ENCODE measurements at regions not wholly inside any gene's neighbourhood (a gene's known extent, or its start where the extent isn't known, plus 50 kb on each side); places are given as distances from the start of the nearest gene placed in this dataset.

- TF ChIP-seq POLR2AphosphoS5 (IDR thresholded peaks at IDR 0.05; ENCODE audit: low read depth, low read length), result no peak
- no peak for TF ChIP-seq TAF1 (IDR thresholded peaks at IDR 0.05; ENCODE audit: borderline replicate concordance, insufficient read depth, low read length)
- TF ChIP-seq SIN3A (IDR thresholded peaks at IDR 0.05; ENCODE audit: borderline replicate concordance, insufficient read depth, low read length), result no peak
- TF ChIP-seq FOXP2 (optimal IDR thresholded peaks at IDR 0.05; ENCODE audit: borderline replicate concordance, extremely low read depth, extremely low read length, insufficient read depth), result no peak
- TF ChIP-seq REST (IDR thresholded peaks at IDR 0.05; ENCODE audit: insufficient read depth in 1 of 2, low read depth in 2 of 2, low read length in 2 of 2), result no peak
These were observed 365.7 kb downstream of the RBM43 start for GRCh38 chr2:150895968-150896367.

DNA sequence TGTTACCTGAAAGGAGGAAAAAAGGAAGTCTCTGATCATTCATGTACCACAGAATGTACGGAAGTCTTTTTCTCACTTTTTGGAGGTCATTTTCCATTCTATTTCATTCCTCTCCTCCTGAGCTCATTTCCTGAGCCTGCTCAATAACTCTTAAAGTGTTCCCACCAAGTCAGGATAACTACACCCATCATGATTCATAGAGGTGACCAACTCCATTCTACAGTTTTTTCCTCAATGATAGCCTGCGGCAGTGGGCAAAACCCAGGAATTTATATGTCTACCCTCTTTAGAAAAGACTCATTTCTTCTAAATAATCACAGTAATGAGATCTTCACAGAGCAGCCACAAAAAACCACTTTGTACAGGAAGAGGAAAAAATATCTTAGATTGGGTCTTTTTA is 372.5 kb downstream of the RBM43 start:
- no peak for TF ChIP-seq TAF1 (IDR thresholded peaks at IDR 0.05; ENCODE audit: borderline replicate concordance, insufficient read depth, low read length)
- TF ChIP-seq POLR2AphosphoS5 (IDR thresholded peaks at IDR 0.05; ENCODE audit: low read depth, low read length), result no peak
- TF ChIP-seq REST (IDR thresholded peaks at IDR 0.05; ENCODE audit: insufficient read depth in 1 of 2, low read depth in 2 of 2, low read length in 2 of 2), result no peak
- no peak for TF ChIP-seq SIN3A (IDR thresholded peaks at IDR 0.05; ENCODE audit: borderline replicate concordance, insufficient read depth, low read length)
- TF ChIP-seq FOXP2 (optimal IDR thresholded peaks at IDR 0.05; ENCODE audit: borderline replicate concordance, extremely low read depth, extremely low read length, insufficient read depth), result no peak

- TF ChIP-seq REST (IDR thresholded peaks at IDR 0.05; ENCODE audit: insufficient read depth in 1 of 2, low read depth in 2 of 2, low read length in 2 of 2) (no peak), TAF1 (IDR thresholded peaks at IDR 0.05; ENCODE audit: borderline replicate concordance, insufficient read depth, low read length) (no peak), FOXP2 (optimal IDR thresholded peaks at IDR 0.05; ENCODE audit: borderline replicate concordance, extremely low read depth, extremely low read length, insufficient read depth) (no peak), POLR2AphosphoS5 (IDR thresholded peaks at IDR 0.05; ENCODE audit: low read depth, low read length) (no peak), SIN3A (IDR thresholded peaks at IDR 0.05; ENCODE audit: borderline replicate concordance, insufficient read depth, low read length) (no peak)
These were observed 373.3 kb downstream of the RBM43 start for GRCh38 chr2:150888337-150888736.

- TF ChIP-seq FOXP2 (optimal IDR thresholded peaks at IDR 0.05; ENCODE audit: borderline replicate concordance, extremely low read depth, extremely low read length, insufficient read depth) (no peak), REST (IDR thresholded peaks at IDR 0.05; ENCODE audit: insufficient read depth in 1 of 2, low read depth in 2 of 2, low read length in 2 of 2) (no peak), TAF1 (IDR thresholded peaks at IDR 0.05; ENCODE audit: borderline replicate concordance, insufficient read depth, low read length) (no peak), SIN3A (IDR thresholded peaks at IDR 0.05; ENCODE audit: borderline replicate concordance, insufficient read depth, low read length) (no peak), POLR2AphosphoS5 (IDR thresholded peaks at IDR 0.05; ENCODE audit: low read depth, low read length) (no peak)
These were observed 373.7 kb downstream of the RBM43 start for GRCh38 chr2:150887926-150888325.

Data from PFSK-1 (cell line).